WTC11 (cell line): ENCODE measurements at regions not wholly inside any gene's neighbourhood (a gene's known extent, or its start where the extent isn't known, plus 50 kb on each side); places are given as distances from the start of the nearest gene placed in this dataset.

Experiments used
- ATAC-seq: fragments of 200-7000 bp; cut with Tn5 transposase; 2 replicates; pipeline ENCODE4 v1.10.0; 2021; ENCODE audit warnings: mild to moderate bottlenecking, moderate library complexity
- CTCF ChIA-PET: fragments of 300-600 bp; sonication (Branson Sonifier 250); formaldehyde crosslinking; loops from one replicate; lab custom pipeline; 2021; ENCODE audit warnings: antibody characterized with exemption; lab: Charles Lee
- POLR2A ChIA-PET: fragments of 350-600 bp; sonication (Branson Sonifier 250); formaldehyde crosslinking; loops from one replicate; lab custom pipeline; 2021; ENCODE audit warnings: antibody characterized with exemption; lab: Charles Lee
- DNase-seq: peaks from one replicate; pipeline ENCODE4 v3.0.0; 2021; ENCODE audit warnings: low spot score
- H3K27ac Mint-ChIP-seq: 2 replicates; pipeline ENCODE4 v1.8.0; 2021; ENCODE audit warnings: mixed read lengths
- H3K27me3 Mint-ChIP-seq: 2 replicates; pipeline ENCODE4 v1.8.0; 2021; ENCODE audit warnings: low read depth, mild to moderate bottlenecking, moderate library complexity, mixed read lengths
- H3K36me3 Mint-ChIP-seq: 2 replicates; pipeline ENCODE4 v1.8.0; 2021; ENCODE audit warnings: mixed read lengths
- H3K4me1 Mint-ChIP-seq: 2 replicates; pipeline ENCODE4 v1.8.0; 2022; ENCODE audit warnings: mixed read lengths
- H3K4me3 Mint-ChIP-seq: 2 replicates; pipeline ENCODE4 v1.8.0; 2021; ENCODE audit warnings: mild to moderate bottlenecking, moderate library complexity, mixed read lengths
- H3K9me3 Mint-ChIP-seq: 2 replicates; pipeline ENCODE4 v1.8.0; 2021; ENCODE audit warnings: mixed read lengths
- AFF4 ChIP-seq: sonication (generic); formaldehyde crosslinking; IDR thresholded peaks from 2 replicates; pipeline ENCODE4 v1.8.1; 2023; ENCODE audit warnings: mild to moderate bottlenecking, missing genetic modification reagents, borderline replicate concordance
- AR ChIP-seq: fragments of 250-450 bp; sonication (Bioruptor Pico); IDR thresholded peaks from 2 replicates; pipeline ENCODE4 v1.9.0; 2021; ENCODE audit warnings: mild to moderate bottlenecking
- ATF1 ChIP-seq: sonication (generic); formaldehyde crosslinking; IDR thresholded peaks from 2 replicates; pipeline ENCODE4 v1.8.1; 2023; ENCODE audit warnings: mild to moderate bottlenecking, moderate library complexity, missing genetic modification reagents
- FOXK1 ChIP-seq: sonication (generic); formaldehyde crosslinking; IDR thresholded peaks from 2 replicates; pipeline ENCODE4 v1.8.0; 2022; ENCODE audit warnings: mild to moderate bottlenecking, moderate library complexity, missing genetic modification reagents
- IRF2 ChIP-seq: sonication (generic); formaldehyde crosslinking; IDR thresholded peaks from 2 replicates; pipeline ENCODE4 v1.8.0; 2022; ENCODE audit warnings: low read depth, missing genetic modification reagents, borderline replicate concordance
- NR1H2 ChIP-seq: sonication (generic); formaldehyde crosslinking; IDR thresholded peaks from 2 replicates; pipeline ENCODE4 v1.9.0; 2021; ENCODE audit warnings: mild to moderate bottlenecking, moderate library complexity, missing genetic modification reagents
- NR2C2 ChIP-seq: sonication (generic); formaldehyde crosslinking; IDR thresholded peaks from 2 replicates; pipeline ENCODE4 v1.8.0; 2022; ENCODE audit warnings: mild to moderate bottlenecking, missing genetic modification reagents
- PREB ChIP-seq: sonication (generic); formaldehyde crosslinking; IDR thresholded peaks from 2 replicates; pipeline ENCODE4 v1.8.1; 2022; ENCODE audit warnings: mild to moderate bottlenecking, missing genetic modification reagents, moderate library complexity, borderline replicate concordance
- PRRX2 ChIP-seq: fragments of 250-450 bp; sonication (Bioruptor Pico); IDR thresholded peaks from 2 replicates; pipeline ENCODE4 v1.8.0; 2021; ENCODE audit warnings: mild to moderate bottlenecking
- RELA ChIP-seq: sonication (generic); formaldehyde crosslinking; IDR thresholded peaks from 2 replicates; pipeline ENCODE4 v1.8.1; 2022; ENCODE audit warnings: missing genetic modification reagents, mild to moderate bottlenecking, borderline replicate concordance
- SMAD3 ChIP-seq: sonication (generic); formaldehyde crosslinking; IDR thresholded peaks from 2 replicates; pipeline ENCODE4 v1.8.0; 2022; ENCODE audit warnings: missing genetic modification reagents, mild to moderate bottlenecking, borderline replicate concordance
- SMAD4 ChIP-seq: sonication (generic); formaldehyde crosslinking; IDR thresholded peaks from 2 replicates; pipeline ENCODE4 v1.8.0; 2022; ENCODE audit warnings: mild to moderate bottlenecking, missing genetic modification reagents
- ZBTB21 ChIP-seq: sonication (generic); formaldehyde crosslinking; IDR thresholded peaks from 2 replicates; pipeline ENCODE4 v1.8.1; 2023; ENCODE audit warnings: mild to moderate bottlenecking, missing genetic modification reagents, borderline replicate concordance
- ZNF263 ChIP-seq: sonication (generic); formaldehyde crosslinking; IDR thresholded peaks from 2 replicates; pipeline ENCODE4 v1.8.1; 2022; ENCODE audit warnings: low read depth, mild to moderate bottlenecking, moderate library complexity, missing genetic modification reagents
- ZNF423 ChIP-seq: fragments of 250-450 bp; sonication (Bioruptor Pico); IDR thresholded peaks from 2 replicates; pipeline ENCODE4 v2.1.2; 2022; ENCODE audit warnings: mild to moderate bottlenecking, moderate library complexity
- ZNF671 ChIP-seq: fragments of 250-450 bp; sonication (Bioruptor Pico); IDR thresholded peaks from 2 replicates; pipeline ENCODE4 v1.8.0; 2021; ENCODE audit warnings: mild to moderate bottlenecking
- TF ChIP-seq, protein P1 (sequence below): sonication (generic); formaldehyde crosslinking; IDR thresholded peaks from 2 replicates; pipeline ENCODE4 v1.8.1; 2022; ENCODE audit warnings: low read depth, missing genetic modification reagents, borderline replicate concordance
- TF ChIP-seq, protein P2 (sequence below): sonication (generic); formaldehyde crosslinking; IDR thresholded peaks from 2 replicates; pipeline ENCODE4 v1.8.0; 2023; ENCODE audit warnings: missing genetic modification reagents, mild to moderate bottlenecking, borderline replicate concordance

DNA sequence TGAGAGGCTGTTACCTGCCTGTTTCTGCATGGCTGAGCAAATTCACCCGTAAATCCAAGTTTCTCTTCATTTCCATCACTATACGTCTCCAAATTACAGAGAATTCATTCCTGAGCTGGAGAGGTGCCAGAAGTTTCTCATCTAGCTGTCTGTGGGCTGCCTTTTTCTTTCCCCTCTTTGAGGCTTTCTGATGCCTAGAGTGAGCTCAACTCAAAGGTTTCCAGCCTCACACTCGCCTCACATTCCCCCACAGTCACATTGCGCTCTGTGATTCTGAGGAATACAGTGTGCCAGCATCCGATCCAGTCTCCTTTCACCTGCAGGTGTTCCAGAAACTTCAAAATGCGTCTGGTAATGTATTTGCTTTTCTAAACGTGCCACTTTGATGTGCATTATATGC is 267.2 kb downstream of the MFSD1 start, which contains the start of gene IQCJ (continued):
- TF ChIP-seq, protein P1, sequence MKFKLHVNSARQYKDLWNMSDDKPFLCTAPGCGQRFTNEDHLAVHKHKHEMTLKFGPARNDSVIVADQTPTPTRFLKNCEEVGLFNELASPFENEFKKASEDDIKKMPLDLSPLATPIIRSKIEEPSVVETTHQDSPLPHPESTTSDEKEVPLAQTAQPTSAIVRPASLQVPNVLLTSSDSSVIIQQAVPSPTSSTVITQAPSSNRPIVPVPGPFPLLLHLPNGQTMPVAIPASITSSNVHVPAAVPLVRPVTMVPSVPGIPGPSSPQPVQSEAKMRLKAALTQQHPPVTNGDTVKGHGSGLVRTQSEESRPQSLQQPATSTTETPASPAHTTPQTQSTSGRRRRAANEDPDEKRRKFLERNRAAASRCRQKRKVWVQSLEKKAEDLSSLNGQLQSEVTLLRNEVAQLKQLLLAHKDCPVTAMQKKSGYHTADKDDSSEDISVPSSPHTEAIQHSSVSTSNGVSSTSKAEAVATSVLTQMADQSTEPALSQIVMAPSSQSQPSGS = no peak
- no peak for TF ChIP-seq ZNF671

DNA sequence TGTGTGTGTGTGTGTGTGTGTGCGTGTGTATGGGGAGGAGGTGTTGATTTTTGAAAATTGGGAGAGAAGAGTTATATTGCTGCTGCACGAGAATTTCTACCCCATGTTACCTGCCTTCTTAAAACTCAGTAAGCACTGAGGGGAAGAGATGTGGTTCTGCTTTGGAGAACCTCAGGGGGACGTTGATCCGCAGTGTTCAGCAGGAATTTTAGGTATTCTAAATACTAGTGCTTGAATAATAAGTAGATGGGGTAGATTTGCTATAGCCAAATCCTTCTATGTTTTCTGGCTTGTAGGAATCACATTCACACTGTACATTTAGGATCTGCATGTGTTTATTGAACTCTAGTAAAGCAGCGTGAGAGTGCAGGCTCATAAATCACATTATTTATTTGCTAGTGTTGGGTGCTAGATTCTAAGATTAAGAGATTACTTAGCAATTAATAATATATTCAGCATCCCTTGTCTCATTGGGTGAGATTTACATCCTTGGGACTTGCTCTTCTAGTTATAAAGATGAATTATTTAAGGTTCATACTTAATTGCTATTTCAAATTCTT is 268.1 kb downstream of the MFSD1 start:
- CTCF ChIA-PET = no interaction called here

DNA sequence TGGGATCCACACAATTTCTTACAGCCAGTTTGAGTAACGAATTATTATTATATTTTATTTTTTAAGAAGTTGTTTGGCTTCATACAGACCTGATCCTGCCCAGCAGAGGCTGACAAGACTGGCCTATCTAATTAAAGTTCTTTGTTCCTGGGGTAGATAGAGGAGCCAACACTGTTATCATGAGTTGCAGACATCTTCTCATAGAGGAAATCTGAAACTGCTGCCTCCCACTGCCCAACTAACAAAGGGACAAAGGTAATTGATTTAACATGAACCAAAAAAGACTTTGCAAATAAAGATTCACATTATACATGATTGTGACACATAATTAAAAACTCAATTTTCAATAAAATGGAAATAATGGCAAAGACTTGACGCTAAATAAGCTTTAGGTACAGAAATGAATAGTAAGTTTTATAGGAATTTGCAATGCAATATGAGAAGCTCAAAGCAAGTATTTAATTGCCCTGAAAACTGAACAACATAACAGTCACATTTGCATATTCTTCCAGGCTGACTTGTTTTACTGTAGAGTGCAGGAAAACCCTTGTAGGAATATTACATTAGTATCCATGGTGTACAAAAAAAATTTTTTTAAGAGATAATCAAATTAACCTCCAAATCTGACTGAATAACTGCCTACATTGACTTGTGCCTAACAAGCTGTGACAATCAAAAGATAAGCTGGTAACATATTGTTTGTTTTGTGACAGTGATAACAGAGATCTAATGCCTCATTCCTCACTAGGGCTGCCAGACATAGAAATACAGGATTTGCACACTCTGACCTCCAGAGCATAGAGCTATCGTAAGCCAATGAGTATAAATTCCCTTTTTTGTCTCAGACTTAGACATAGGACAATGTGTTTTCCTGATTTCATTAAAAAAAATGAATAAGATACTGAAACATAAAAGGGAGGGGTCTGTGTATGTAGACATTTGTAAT is 273.2 kb downstream of the MFSD1 start:
- CTCF ChIA-PET = interaction anchor here (1.3 kb wide), 1 partner anchor 178 kb away, joined by 4 read pairs; no protein-coding TSS in a partner anchor
- no peak overlapping the region for H3K4me3 Mint-ChIP-seq
- H3K9me3 Mint-ChIP-seq = no peaks in the 10 kb centered on the region
- TF ChIP-seq AFF4 (CRISPR knock-in tag) (no peak), NR2C2 (CRISPR knock-in tag) (no peak), ZNF263 (no peak), ATF1 (CRISPR knock-in tag) (no peak), FOXK1 (CRISPR knock-in tag) (no peak), SMAD4 (CRISPR knock-in tag) (no peak), AR (CRISPR knock-in tag) (no peak), ZBTB21 (no peak), PREB (CRISPR knock-in tag) (no peak), PRRX2 (no peak), SMAD3 (CRISPR knock-in tag) (no peak)

More for the DNA sequence above, 268.1 kb downstream of the MFSD1 start:
- no peak overlapping the region for H3K27ac Mint-ChIP-seq
- ATAC-seq (no peak), DNase-seq (no peak)
- no peak overlapping the region for H3K4me3 Mint-ChIP-seq
- no peaks in the 10 kb centered on the region for H3K36me3 Mint-ChIP-seq
- H3K9me3 Mint-ChIP-seq = no peaks in the 10 kb centered on the region; the same call in 1 of the 2 replicates
- POLR2A ChIA-PET = no interaction called here
- TF ChIP-seq ZNF423 (CRISPR knock-in tag) = no peak
- TF ChIP-seq, protein P2, sequence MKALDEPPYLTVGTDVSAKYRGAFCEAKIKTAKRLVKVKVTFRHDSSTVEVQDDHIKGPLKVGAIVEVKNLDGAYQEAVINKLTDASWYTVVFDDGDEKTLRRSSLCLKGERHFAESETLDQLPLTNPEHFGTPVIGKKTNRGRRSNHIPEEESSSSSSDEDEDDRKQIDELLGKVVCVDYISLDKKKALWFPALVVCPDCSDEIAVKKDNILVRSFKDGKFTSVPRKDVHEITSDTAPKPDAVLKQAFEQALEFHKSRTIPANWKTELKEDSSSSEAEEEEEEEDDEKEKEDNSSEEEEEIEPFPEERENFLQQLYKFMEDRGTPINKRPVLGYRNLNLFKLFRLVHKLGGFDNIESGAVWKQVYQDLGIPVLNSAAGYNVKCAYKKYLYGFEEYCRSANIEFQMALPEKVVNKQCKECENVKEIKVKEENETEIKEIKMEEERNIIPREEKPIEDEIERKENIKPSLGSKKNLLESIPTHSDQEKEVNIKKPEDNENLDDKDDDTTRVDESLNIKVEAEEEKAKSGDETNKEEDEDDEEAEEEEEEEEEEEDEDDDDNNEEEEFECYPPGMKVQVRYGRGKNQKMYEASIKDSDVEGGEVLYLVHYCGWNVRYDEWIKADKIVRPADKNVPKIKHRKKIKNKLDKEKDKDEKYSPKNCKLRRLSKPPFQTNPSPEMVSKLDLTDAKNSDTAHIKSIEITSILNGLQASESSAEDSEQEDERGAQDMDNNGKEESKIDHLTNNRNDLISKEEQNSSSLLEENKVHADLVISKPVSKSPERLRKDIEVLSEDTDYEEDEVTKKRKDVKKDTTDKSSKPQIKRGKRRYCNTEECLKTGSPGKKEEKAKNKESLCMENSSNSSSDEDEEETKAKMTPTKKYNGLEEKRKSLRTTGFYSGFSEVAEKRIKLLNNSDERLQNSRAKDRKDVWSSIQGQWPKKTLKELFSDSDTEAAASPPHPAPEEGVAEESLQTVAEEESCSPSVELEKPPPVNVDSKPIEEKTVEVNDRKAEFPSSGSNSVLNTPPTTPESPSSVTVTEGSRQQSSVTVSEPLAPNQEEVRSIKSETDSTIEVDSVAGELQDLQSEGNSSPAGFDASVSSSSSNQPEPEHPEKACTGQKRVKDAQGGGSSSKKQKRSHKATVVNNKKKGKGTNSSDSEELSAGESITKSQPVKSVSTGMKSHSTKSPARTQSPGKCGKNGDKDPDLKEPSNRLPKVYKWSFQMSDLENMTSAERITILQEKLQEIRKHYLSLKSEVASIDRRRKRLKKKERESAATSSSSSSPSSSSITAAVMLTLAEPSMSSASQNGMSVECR (CRISPR knock-in tag) = no peak
- no peak for TF ChIP-seq RELA
- TF ChIP-seq NR1H2 (CRISPR knock-in tag) = no peak
- no peak for TF ChIP-seq IRF2 (CRISPR knock-in tag)
- no peak for TF ChIP-seq ZBTB21
- no peaks in the 10 kb centered on the region for H3K27me3 Mint-ChIP-seq
- peaks cover 32% of the 10 kb centered on the region for H3K4me1 Mint-ChIP-seq

More for the DNA sequence above, 273.2 kb downstream of the MFSD1 start:
- H3K36me3 Mint-ChIP-seq = no peaks in the 10 kb centered on the region
- no peak overlapping the region for H3K27ac Mint-ChIP-seq
- POLR2A ChIA-PET = no interaction called here
- no peaks in the 10 kb centered on the region; the same call in 1 of the 2 replicates for H3K4me1 Mint-ChIP-seq
- DNase-seq (no peak), ATAC-seq (no peak)
- H3K27me3 Mint-ChIP-seq = no peaks in the 10 kb centered on the region
